GM12875 (cell line): ENCODE measurements at regions not wholly inside any gene's neighbourhood (a gene's known extent, or its start where the extent isn't known, plus 50 kb on each side); places are given as distances from the start of the nearest gene placed in this dataset.

Experiments
- H3K4me3 ChIP-seq: one replicate; pipeline ENCODE4 v1.5.1; 2011; ENCODE audit warnings: low read depth, low read length, control low read depth
- TF ChIP-seq, protein P1 (sequence below): IDR thresholded peaks from 2 replicates; pipeline ENCODE4 v1.5.1; 2011; ENCODE audit warnings: low read depth, mild to moderate bottlenecking, control low read depth, inconsistent platforms, low read length, moderate library complexity, borderline replicate concordance; ENCODE audit not compliant: insufficient read depth

- H3K4me3 ChIP-seq: no peak overlapping the region
- TF ChIP-seq, protein P1, sequence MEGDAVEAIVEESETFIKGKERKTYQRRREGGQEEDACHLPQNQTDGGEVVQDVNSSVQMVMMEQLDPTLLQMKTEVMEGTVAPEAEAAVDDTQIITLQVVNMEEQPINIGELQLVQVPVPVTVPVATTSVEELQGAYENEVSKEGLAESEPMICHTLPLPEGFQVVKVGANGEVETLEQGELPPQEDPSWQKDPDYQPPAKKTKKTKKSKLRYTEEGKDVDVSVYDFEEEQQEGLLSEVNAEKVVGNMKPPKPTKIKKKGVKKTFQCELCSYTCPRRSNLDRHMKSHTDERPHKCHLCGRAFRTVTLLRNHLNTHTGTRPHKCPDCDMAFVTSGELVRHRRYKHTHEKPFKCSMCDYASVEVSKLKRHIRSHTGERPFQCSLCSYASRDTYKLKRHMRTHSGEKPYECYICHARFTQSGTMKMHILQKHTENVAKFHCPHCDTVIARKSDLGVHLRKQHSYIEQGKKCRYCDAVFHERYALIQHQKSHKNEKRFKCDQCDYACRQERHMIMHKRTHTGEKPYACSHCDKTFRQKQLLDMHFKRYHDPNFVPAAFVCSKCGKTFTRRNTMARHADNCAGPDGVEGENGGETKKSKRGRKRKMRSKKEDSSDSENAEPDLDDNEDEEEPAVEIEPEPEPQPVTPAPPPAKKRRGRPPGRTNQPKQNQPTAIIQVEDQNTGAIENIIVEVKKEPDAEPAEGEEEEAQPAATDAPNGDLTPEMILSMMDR: no peak
Observed at GRCh38 chr15:62753518-62754221, 288.9 kb upstream of the TPM1 start.

DNA sequence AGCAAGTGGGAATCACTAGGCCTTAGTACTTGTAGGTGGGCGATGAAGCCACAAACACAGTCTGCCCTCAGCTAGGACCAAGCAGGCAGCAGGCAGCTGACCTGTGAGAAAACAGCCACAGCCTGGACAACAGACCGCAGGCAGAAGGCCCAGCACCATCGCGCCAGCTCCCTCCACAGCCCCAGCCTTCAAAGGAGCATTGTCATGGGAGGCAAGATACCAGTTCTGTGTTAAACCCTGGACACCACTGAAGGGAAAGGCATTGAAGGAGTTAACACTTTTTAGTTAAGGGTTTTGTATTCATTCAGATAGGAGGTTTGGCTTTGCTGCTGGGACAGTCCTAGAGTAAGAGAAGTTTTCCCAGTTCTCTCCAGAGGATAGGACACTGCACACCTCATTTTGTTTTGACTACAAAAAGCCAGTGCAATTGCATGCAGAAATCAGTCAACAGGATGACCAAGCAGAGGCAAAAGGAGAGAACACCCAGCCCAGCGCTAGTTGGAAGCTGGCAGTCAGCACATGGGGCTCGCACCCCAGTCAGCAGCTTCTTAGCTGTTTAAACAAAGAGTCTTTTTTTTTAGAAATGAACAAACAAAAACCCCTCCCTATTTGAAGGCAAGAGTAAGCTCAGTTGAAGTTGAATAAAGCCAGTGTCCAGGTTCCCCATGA is 286.1 kb upstream of the TPM1 start:
- no peak overlapping the region for H3K4me3 ChIP-seq
- TF ChIP-seq, protein P1: no peak

- TF ChIP-seq, protein P1: no peak
- H3K4me3 ChIP-seq: no peak overlapping the region
Observed at GRCh38 chr15:62756995-62757360, 285.6 kb upstream of the TPM1 start.

- H3K4me3 ChIP-seq: no peak overlapping the region
- TF ChIP-seq, protein P1: no peak
Observed at GRCh38 chr15:62757535-62757934, 285.0 kb upstream of the TPM1 start.

GRCh38 chr15:62758126-62758951 is 284.2 kb upstream of the TPM1 start:
- TF ChIP-seq, protein P1: no peak

DNA sequence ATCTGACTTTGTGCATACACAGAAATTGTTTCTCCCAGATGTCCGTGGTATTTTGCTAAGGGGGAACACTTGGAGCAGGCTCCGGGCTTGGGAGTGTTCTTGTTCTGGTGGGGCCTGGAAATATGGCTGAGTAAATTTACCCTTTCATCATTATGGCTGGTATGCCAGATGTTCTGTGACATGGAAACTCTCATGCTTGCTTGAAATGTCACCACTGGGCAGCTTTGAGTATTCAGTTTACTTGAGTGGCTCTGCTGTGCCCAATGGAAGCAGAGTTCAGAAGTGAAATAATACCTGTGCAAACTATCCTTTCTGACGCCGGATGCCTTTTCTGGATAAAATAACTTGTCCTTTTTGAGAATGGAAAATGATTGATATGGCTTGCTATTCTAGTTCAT is 283.6 kb upstream of the TPM1 start:
- H3K4me3 ChIP-seq: no peak overlapping the region
- TF ChIP-seq, protein P1: no peak

More at GRCh38 chr15:62758126-62758951, 284.2 kb upstream of the TPM1 start:
- H3K4me3 ChIP-seq: no peak overlapping the region

DNA sequence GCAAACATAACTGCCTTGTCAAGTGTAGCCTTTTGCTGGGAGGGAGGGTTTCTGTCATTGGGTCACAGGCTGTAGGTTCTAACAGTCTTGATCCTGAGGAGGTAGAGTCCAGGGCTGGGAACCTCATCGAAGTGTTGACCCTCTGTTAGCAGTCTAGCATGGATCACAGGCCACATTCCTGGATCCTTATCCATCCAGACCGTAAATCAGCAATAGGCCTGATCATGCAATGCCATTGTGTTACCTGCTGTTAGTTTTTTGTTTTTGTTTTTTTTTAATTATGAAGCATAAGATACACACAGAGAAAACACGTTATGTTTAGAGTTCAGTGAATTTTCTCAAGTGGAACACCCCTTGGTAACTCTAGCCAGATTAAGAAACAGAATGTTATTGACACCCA is 282.0 kb upstream of the TPM1 start:
- no peak overlapping the region for H3K4me3 ChIP-seq
- TF ChIP-seq, protein P1: no peak
